GM10248 (cell line): ENCODE measurements at regions not wholly inside any gene's neighbourhood (a gene's known extent, or its start where the extent isn't known, plus 50 kb on each side); places are given as distances from the start of the nearest gene placed in this dataset.
"Not testable (repeated sequence)": the region's sequence is repeated elsewhere in the genome, so short reads cannot be mapped to it uniquely, and the experiment has no call there.

Experiments used
- CTCF ChIA-PET: fragments of 300-600 bp; sonication (Branson Sonifier 250); formaldehyde crosslinking; extraction: SDS; loops from one replicate; lab custom pipeline; 2021; ENCODE audit warnings: antibody characterized with exemption; lab: Yijun Ruan, JAX
- POLR2A ChIA-PET: fragments of 350-650 bp; sonication (Branson Sonifier 250); formaldehyde crosslinking; extraction: SDS; loops from one replicate; lab custom pipeline; 2020; ENCODE audit warnings: antibody characterized with exemption; lab: Yijun Ruan, JAX
- DNase-seq: peaks from one replicate; pipeline ENCODE4 v3.0.0; 2012; ENCODE audit errors: extremely low spot score
- TF ChIP-seq, protein P1 (sequence below): IDR thresholded peaks from 2 replicates; pipeline ENCODE4 v1.5.1; 2012; ENCODE audit warnings: mild to moderate bottlenecking, low read depth; ENCODE audit errors: extremely low read depth, missing control alignments, control extremely low read depth

DNA sequence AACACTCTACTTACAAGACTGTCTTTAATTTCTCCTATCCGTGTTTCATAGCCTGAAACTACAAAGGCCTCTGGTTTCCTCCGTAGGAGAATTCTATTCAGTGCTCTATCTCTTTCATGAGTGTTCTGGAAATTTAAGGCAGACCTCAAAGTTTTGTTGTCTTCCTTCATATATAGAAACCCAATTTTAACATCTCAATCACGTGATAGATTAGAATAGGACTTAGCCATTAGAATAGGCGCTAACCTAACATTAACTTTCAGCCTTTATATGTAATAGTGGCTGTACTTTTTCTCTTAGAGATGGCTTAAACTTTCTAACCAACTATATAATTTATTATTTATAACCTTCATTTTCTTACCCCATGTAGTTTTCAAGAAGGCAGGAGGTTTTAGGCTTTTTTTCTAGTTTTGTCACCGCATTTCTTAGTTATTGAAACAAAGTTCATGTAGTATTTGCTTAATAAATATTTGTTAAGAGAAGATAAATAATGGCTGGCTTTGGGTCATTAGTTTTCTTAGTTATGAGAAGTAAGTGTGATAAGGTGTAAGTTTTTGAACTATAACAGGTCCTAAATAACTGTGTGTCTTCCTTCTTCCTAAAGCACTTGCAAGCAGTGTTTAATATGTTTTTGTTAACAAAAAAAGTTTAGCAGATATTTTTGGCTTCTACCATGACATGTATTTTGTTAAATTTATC lies 1504.6 kb upstream of the ADGRL3 start:
- ChIA-PET POLR2A (no interaction called here), CTCF (no interaction called here)
- DNase-seq, result no peak
- TF ChIP-seq, protein P1, sequence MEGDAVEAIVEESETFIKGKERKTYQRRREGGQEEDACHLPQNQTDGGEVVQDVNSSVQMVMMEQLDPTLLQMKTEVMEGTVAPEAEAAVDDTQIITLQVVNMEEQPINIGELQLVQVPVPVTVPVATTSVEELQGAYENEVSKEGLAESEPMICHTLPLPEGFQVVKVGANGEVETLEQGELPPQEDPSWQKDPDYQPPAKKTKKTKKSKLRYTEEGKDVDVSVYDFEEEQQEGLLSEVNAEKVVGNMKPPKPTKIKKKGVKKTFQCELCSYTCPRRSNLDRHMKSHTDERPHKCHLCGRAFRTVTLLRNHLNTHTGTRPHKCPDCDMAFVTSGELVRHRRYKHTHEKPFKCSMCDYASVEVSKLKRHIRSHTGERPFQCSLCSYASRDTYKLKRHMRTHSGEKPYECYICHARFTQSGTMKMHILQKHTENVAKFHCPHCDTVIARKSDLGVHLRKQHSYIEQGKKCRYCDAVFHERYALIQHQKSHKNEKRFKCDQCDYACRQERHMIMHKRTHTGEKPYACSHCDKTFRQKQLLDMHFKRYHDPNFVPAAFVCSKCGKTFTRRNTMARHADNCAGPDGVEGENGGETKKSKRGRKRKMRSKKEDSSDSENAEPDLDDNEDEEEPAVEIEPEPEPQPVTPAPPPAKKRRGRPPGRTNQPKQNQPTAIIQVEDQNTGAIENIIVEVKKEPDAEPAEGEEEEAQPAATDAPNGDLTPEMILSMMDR, result no peak

- no peak for DNase-seq
- CTCF ChIA-PET, result interaction anchor here (0.6 kb wide), 1 partner anchor 13 kb away, joined by 3 read pairs; no protein-coding TSS in a partner anchor
These were observed 1502.1 kb upstream of the ADGRL3 start for GRCh38 chr4:59698041-59698440.

GRCh38 chr4:59700651-59701050 lies 1499.5 kb upstream of the ADGRL3 start:
- DNase-seq, result no peak
- ChIA-PET CTCF (no interaction called here), POLR2A (no interaction called here)
- TF ChIP-seq, protein P1, result no peak

More at GRCh38 chr4:59698041-59698440, 1502.1 kb upstream of the ADGRL3 start:
- TF ChIP-seq, protein P1, result no peak
- POLR2A ChIA-PET, result no interaction called here

GRCh38 chr4:59704616-59705015 lies 1495.5 kb upstream of the ADGRL3 start:
- CTCF ChIA-PET, result no interaction called here
- POLR2A ChIA-PET, result no interaction called here
- TF ChIP-seq, protein P1, result no peak
- no peak for DNase-seq

- ChIA-PET CTCF (no interaction called here), POLR2A (no interaction called here)
- TF ChIP-seq, protein P1, result no peak
- DNase-seq, result no peak
These were observed 1487.7 kb upstream of the ADGRL3 start for GRCh38 chr4:59712470-59712869.

GRCh38 chr4:59724286-59724685 lies 1475.8 kb upstream of the ADGRL3 start:
- POLR2A ChIA-PET, DNase-seq: not testable (repeated sequence)
- CTCF ChIA-PET, result interaction anchor here (0.8 kb wide), 1 partner anchor 49 kb away, joined by 3 read pairs; no protein-coding TSS in a partner anchor

GRCh38 chr4:59727745-59728144 lies 1472.4 kb upstream of the ADGRL3 start:
- ChIA-PET POLR2A (no interaction called here), CTCF (interaction anchor here (1.0 kb wide), 1 partner anchor 9 kb away, joined by 3 read pairs; no protein-coding TSS in a partner anchor)
- TF ChIP-seq, protein P1, result no peak
- no peak for DNase-seq
